Sigmoid colon (tissue), 4 donors: ENCODE measurements at regions not wholly inside any gene's neighbourhood (a gene's known extent, or its start where the extent isn't known, plus 50 kb on each side); places are given as distances from the start of the nearest gene placed in this dataset.

Source experiments
- CTCF ChIP-seq, 4 experiments: fragments of 450-650 bp in 3 of 4; fragments of 200-600 bp in 1 of 4; IDR thresholded peaks; one replicate each; pipeline ENCODE4 v1.5.1; 2016 to 2019; ENCODE audit warnings: antibody characterized with exemption in 4 of 4, mild to moderate bottlenecking in 3 of 4, moderate library complexity in 2 of 4
- EP300 ChIP-seq, 4 donors: sonication (generic); formaldehyde crosslinking; IDR thresholded peaks; one replicate each; pipeline ENCODE4 v1.6.1; 2017; ENCODE audit warnings: antibody characterized with exemption in 4 of 4
- POLR2A ChIP-seq, 2 donors: fragments of 450-650 bp; IDR thresholded peaks; one replicate each; pipeline ENCODE4 v1.6.1; 2016; ENCODE audit warnings: antibody characterized with exemption in 2 of 2, mild to moderate bottlenecking in 2 of 2, moderate library complexity in 2 of 2
- POLR2AphosphoS5 ChIP-seq, 4 donors: sonication (generic); formaldehyde crosslinking; IDR thresholded peaks; one replicate each; pipeline ENCODE4 v1.6.1; 2017; ENCODE audit warnings: antibody characterized with exemption in 4 of 4

- TF ChIP-seq CTCF (IDR thresholded peaks at IDR 0.05) (no peak), POLR2A (IDR thresholded peaks at IDR 0.05) (no peak), EP300 (IDR thresholded peaks at IDR 0.05) (no peak), POLR2AphosphoS5 (IDR thresholded peaks at IDR 0.05) (no peak)
These were observed 74.7 kb upstream of the GPM6B start for GRCh38 chrX:13891377-13892140.
